Gastrocnemius medialis (tissue), 4 donors: ENCODE measurements at regions not wholly inside any gene's neighbourhood (a gene's known extent, or its start where the extent isn't known, plus 50 kb on each side); places are given as distances from the start of the nearest gene placed in this dataset.
A peak's percentile ranks its signal among the peaks of the same experiment; 100 is the strongest.

Source experiments
- ATAC-seq, 2 donors: fragments of 150-250 bp; one replicate each; pipeline ENCODE4 v1.9.1; 2016
- DNase-seq, 2 donors: peaks; one replicate each; pipeline ENCODE4 v3.0.0-alpha.2; 2019
- H3K27ac ChIP-seq, 4 donors: fragments of 200-600 bp; sonication (generic); 1 replicate in 1 of 4; 2 replicates in 3 of 4; pipeline ENCODE4 v1.5.1; 2016 to 2018; ENCODE audit warnings: mild to moderate bottlenecking in 2 of 4, moderate library complexity in 1 of 4
- H3K27me3 ChIP-seq, 3 donors: fragments of 200-600 bp; sonication (generic) in 2 of 3; 1 replicate in 1 of 3; 2 replicates in 2 of 3; pipeline versions ENCODE4 v1.5.1 to v1.6.0; 2016 to 2019; ENCODE audit warnings: mild to moderate bottlenecking in 1 of 3, moderate library complexity in 1 of 3
- H3K36me3 ChIP-seq, 2 donors: fragments of 200-600 bp; sonication (generic) in 1 of 2; one replicate each; pipeline ENCODE4 v1.5.1; 2017 to 2018
- H3K4me1 ChIP-seq, 2 donors: fragments of 200-600 bp; sonication (generic) in 1 of 2; one replicate each; pipeline ENCODE4 v1.5.1; 2016 to 2017; ENCODE audit warnings: mild to moderate bottlenecking in 2 of 2
- H3K4me3 ChIP-seq, 4 donors: fragments of 200-600 bp; sonication (generic) in 3 of 4; 1 replicate in 1 of 4; 2 replicates in 3 of 4; pipeline ENCODE4 v1.5.1; 2016 to 2019; ENCODE audit warnings: mild to moderate bottlenecking in 2 of 4
- H3K9me3 ChIP-seq, 3 donors: fragments of 200-600 bp; sonication (generic) in 2 of 3; 1 replicate in 1 of 3; 2 replicates in 2 of 3; pipeline ENCODE4 v1.5.1; 2016 to 2019
- CTCF ChIP-seq, 5 experiments: fragments of 450-650 bp in 3 of 5; fragments of 200-600 bp in 2 of 5; sonication (generic) in 2 of 5; IDR thresholded peaks in 4 of 5; conservative IDR thresholded peaks in 1 of 5; 1 replicate in 4 of 5; 2 replicates in 1 of 5; pipeline ENCODE4 v1.5.1; 2016 to 2019; ENCODE audit warnings: antibody characterized with exemption in 5 of 5, mild to moderate bottlenecking in 3 of 5, moderate library complexity in 3 of 5
- POLR2A ChIP-seq, 2 donors: fragments of 450-650 bp; IDR thresholded peaks; one replicate each; pipeline ENCODE4 v1.6.1; 2017; ENCODE audit warnings: antibody characterized with exemption in 2 of 2, mild to moderate bottlenecking in 2 of 2, moderate library complexity in 2 of 2
- in situ Hi-C, 4 donors: fragments of 200-750 bp; cut with MboI; loops; one replicate each; pipeline versions ENCODE4 v1.15.0 to v1.8.0; 2017; ENCODE audit warnings: low sequenced_read_pairs in 4 of 4
- intact Hi-C: fragments of 100-400 bp; cut with DNase I; formaldehyde crosslinking; loops from one replicate; pipeline ENCODE4 v1.15.1; 2023; ENCODE audit warnings: low total_unique reads

DNA sequence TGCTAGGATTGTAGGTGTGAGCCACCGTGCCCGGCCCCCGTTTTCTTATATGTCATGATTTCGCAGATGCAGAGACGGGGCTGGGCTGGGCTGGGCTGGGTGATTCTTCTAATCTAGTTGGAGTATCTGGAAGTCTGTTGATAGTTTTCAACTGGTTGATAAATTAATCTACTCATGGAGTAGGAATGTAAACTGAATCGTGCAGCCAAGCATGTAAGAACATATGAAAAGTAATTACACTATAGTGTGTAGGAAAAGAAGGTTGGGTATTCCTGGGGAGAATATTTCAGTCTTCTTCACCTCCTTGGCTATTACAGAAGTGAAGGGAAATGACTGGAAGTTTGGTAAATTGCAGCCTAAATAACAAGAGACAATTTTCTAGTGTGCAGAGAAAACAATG is 82.6 kb upstream of the MAGI1 start:
- DNase-seq = no peak
- Histone ChIP-seq H3K9me3 (no peaks in the 10 kb centered on the region), H3K4me3 (no peak overlapping the region), H3K4me1 (peaks cover 3 to 5% of the 10 kb centered on the region in 2 donors), H3K27me3 (no peaks in the 10 kb centered on the region), H3K27ac (no peak overlapping the region), H3K36me3 (no peaks in the 10 kb centered on the region)
- intact Hi-C loops = no loop called here
- no peak for ATAC-seq
- TF ChIP-seq CTCF (IDR thresholded peaks at IDR 0.05 in 4 of 5, conservative IDR thresholded peaks at IDR 0.05 in 1 of 5) (no peak), POLR2A (IDR thresholded peaks at IDR 0.05) (no peak)
- in situ Hi-C loops = no loop called here

GRCh38 chr3:66115858-66116654 is 77.3 kb upstream of the MAGI1 start:
- H3K27ac ChIP-seq = peak overlapping the region; percentile 58 to 72 (median 64)
- peaks cover 12% of the 10 kb centered on the region in 2 donors for H3K4me1 ChIP-seq
- H3K9me3 ChIP-seq = no peaks in the 10 kb centered on the region
- TF ChIP-seq CTCF (IDR thresholded peaks at IDR 0.05 in 4 of 5, conservative IDR thresholded peaks at IDR 0.05 in 1 of 5) (no peak), POLR2A (IDR thresholded peaks at IDR 0.05) (no peak)
- in situ Hi-C loops = no loop called here
- ATAC-seq (peak; percentile 99 to 100), DNase-seq (peak; percentile 54 to 76)
- intact Hi-C loops = loop anchor here (5.0 to 10.0 kb wide), 2 partner anchors 79 to 161 kb away; partner anchors contain the start of gene MAGI1
- no peaks in the 10 kb centered on the region for H3K27me3 ChIP-seq
- no peak overlapping the region for H3K4me3 ChIP-seq
- H3K36me3 ChIP-seq = no peaks in the 10 kb centered on the region

DNA sequence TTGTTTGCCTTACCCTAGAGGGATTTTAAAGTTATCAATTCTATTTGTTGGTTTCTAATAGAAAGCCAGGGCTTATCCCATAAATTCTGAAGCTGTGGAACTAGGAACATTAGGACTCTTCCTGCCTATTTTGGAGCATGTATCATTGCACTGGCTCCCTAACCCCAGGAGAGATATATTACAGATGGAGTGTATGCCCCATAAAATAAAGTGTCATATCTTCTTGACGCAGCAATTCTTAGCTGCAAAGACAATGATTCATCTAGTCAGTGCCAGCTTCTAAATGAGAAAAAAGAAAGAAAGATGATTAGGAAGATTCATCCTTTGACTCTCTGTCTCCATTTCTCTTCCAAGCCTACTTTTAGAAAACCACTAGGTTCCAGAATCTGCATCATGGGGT is 74.8 kb upstream of the MAGI1 start:
- in situ Hi-C loops = no loop called here
- no peak overlapping the region for H3K27ac ChIP-seq
- H3K4me3 ChIP-seq = no peak overlapping the region
- intact Hi-C loops = loop anchor here (10.0 kb wide), 1 partner anchor 159 kb away; no protein-coding TSS in a partner anchor
- TF ChIP-seq CTCF (IDR thresholded peaks at IDR 0.05 in 4 of 5, conservative IDR thresholded peaks at IDR 0.05 in 1 of 5) (no peak), POLR2A (IDR thresholded peaks at IDR 0.05) (no peak)
- H3K36me3 ChIP-seq = no peaks in the 10 kb centered on the region
- H3K27me3 ChIP-seq = no peaks in the 10 kb centered on the region
- H3K9me3 ChIP-seq = no peaks in the 10 kb centered on the region
- no peak for DNase-seq
- H3K4me1 ChIP-seq = peaks cover 12% of the 10 kb centered on the region in 2 donors
- no peak for ATAC-seq

DNA sequence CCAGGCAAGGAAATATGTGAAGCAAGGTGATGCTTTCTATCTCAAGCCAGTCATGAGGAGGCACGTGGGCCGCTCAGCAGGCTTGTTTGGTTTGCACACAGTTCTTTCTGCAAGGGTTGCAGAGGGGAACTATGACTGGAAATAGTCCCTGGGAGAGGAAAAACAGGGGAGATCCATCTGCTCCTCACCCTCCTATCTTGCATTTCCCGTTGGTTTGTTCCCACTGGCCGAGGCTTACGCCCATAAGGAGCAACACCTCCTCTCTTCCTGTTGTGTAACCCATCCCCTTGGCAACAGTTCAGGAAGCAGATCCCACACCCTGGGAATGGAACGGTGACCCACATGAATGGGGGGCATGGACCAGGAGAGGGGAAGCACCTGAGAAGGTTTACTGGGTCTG is 72.1 kb upstream of the MAGI1 start:
- Histone ChIP-seq H3K27me3 (no peaks in the 10 kb centered on the region), H3K4me3 (no peak overlapping the region), H3K9me3 (no peaks in the 10 kb centered on the region), H3K4me1 (peaks cover 4 to 5% of the 10 kb centered on the region in 2 donors), H3K36me3 (no peaks in the 10 kb centered on the region), H3K27ac (no peak overlapping the region)
- in situ Hi-C loops (no loop called here), intact Hi-C loops (loop anchor here (10.0 kb wide), 1 partner anchor 156 kb away; no protein-coding TSS in a partner anchor)
- ATAC-seq (no peak), DNase-seq (no peak)
- TF ChIP-seq CTCF (IDR thresholded peaks at IDR 0.05 in 4 of 5, conservative IDR thresholded peaks at IDR 0.05 in 1 of 5) (no peak), POLR2A (IDR thresholded peaks at IDR 0.05) (no peak)
